Transverse colon (tissue), 4 donors: ENCODE measurements at regions not wholly inside any gene's neighbourhood (a gene's known extent, or its start where the extent isn't known, plus 50 kb on each side); places are given as distances from the start of the nearest gene placed in this dataset.

ENCODE experiments used
- DNase-seq: peaks from one replicate; pipeline ENCODE4 v3.0.0-alpha.2; 2019
- H3K27ac ChIP-seq, 4 donors: fragments of 200-600 bp; sonication (generic); 2 replicates each; pipeline ENCODE4 v1.5.1; 2016 to 2018; ENCODE audit warnings: inconsistent platforms in 4 of 4
- H3K27me3 ChIP-seq: fragments of 200-600 bp; sonication (generic); 2 replicates; pipeline ENCODE4 v1.5.1; 2017; ENCODE audit warnings: inconsistent platforms
- H3K36me3 ChIP-seq, 4 donors: fragments of 200-600 bp; sonication (generic); 2 replicates each; pipeline ENCODE4 v1.5.1; 2017 to 2019; ENCODE audit warnings: inconsistent platforms in 4 of 4
- H3K4me1 ChIP-seq, 4 donors: fragments of 200-600 bp; sonication (generic); 2 replicates each; pipeline ENCODE4 v1.5.1; 2017 to 2020; ENCODE audit warnings: inconsistent platforms in 4 of 4
- H3K4me3 ChIP-seq, 4 donors: fragments of 200-600 bp; sonication (generic); 1 replicate in 1 of 4; 2 replicates in 3 of 4; pipeline versions ENCODE4 v1.5.1 to v1.6.1; 2017 to 2019; ENCODE audit warnings: inconsistent platforms in 4 of 4
- H3K9me3 ChIP-seq, 2 donors: fragments of 200-600 bp; sonication (generic); 2 replicates each; pipeline ENCODE4 v1.5.1; 2017 to 2019; ENCODE audit warnings: inconsistent platforms in 2 of 2
- CTCF ChIP-seq, 5 experiments: fragments of 200-600 bp in 3 of 5; fragments of 450-650 bp in 2 of 5; sonication (generic) in 3 of 5; IDR thresholded peaks; 1 replicate in 2 of 5; 2 replicates in 3 of 5; pipeline ENCODE4 v1.5.1; 2016 to 2017; ENCODE audit warnings: antibody characterized with exemption in 5 of 5, inconsistent platforms in 3 of 5, mild to moderate bottlenecking in 2 of 5, moderate library complexity in 1 of 5
- EP300 ChIP-seq: sonication (generic); formaldehyde crosslinking; IDR thresholded peaks from one replicate; pipeline ENCODE4 v1.6.1; 2017; ENCODE audit warnings: antibody characterized with exemption, low read depth
- POLR2A ChIP-seq: fragments of 450-650 bp; IDR thresholded peaks from one replicate; pipeline ENCODE4 v1.6.1; 2016; ENCODE audit warnings: antibody characterized with exemption, mild to moderate bottlenecking, moderate library complexity
- POLR2AphosphoS5 ChIP-seq, 3 donors: sonication (generic); formaldehyde crosslinking; IDR thresholded peaks; one replicate each; pipeline ENCODE4 v1.6.1; 2016; ENCODE audit warnings: antibody characterized with exemption in 3 of 3
- WGBS, 2 donors: methylation state at CpG; one replicate each; pipeline ENCODE4 v1.1.5; 2018; ENCODE audit warnings: low coverage in 1 of 2; 5-methylcytosine and 5-hydroxymethylcytosine counted together
- in situ Hi-C, 4 donors: fragments of 200-750 bp; cut with MboI; loops; one replicate each; pipeline versions ENCODE4 v1.15.0 to v1.15.1; 2017; ENCODE audit warnings: low sequenced_read_pairs in 3 of 4, low pct_ligation_motif_present in 1 of 4, low pct_unique_long_range_greater_than_20kb in 1 of 4
- intact Hi-C: fragments of 100-400 bp; cut with DNase I; formaldehyde crosslinking; loops from one replicate; pipeline ENCODE4 v1.15.1; 2023; ENCODE audit warnings: low total_unique reads

GRCh38 chr1:73161418-73161817 lies 879.1 kb upstream of the NEGR1 start:
- no peak for TF ChIP-seq EP300
- TF ChIP-seq POLR2AphosphoS5 (IDR thresholded peaks at IDR 0.05), result no peak
- no peak for TF ChIP-seq CTCF (IDR thresholded peaks at IDR 0.05)
- no peak for TF ChIP-seq POLR2A
- Histone ChIP-seq H3K4me3 (no peak overlapping the region), H3K9me3 (no peaks in the 10 kb centered on the region), H3K27ac (no peak overlapping the region), H3K36me3 (no peaks in the 10 kb centered on the region), H3K27me3 (no peaks in the 10 kb centered on the region), H3K4me1 (no peaks in the 10 kb centered on the region)
- in situ Hi-C loops (no loop called here), intact Hi-C loops (no loop called here)
- no peak for DNase-seq
- WGBS, 2 donors, result 67% methylated on average over 1 of the region's 1 CpG; no CpG with 5 or more reads in 1 of the 2 donors

- in situ Hi-C loops (no loop called here), intact Hi-C loops (no loop called here)
- no peaks in the 10 kb centered on the region for H3K36me3 ChIP-seq
- no peaks in the 10 kb centered on the region for H3K9me3 ChIP-seq
- no peaks in the 10 kb centered on the region for H3K4me1 ChIP-seq
- H3K4me3 ChIP-seq, result no peak overlapping the region
- no peaks in the 10 kb centered on the region for H3K27me3 ChIP-seq
- H3K27ac ChIP-seq, result no peak overlapping the region
- no peak for TF ChIP-seq POLR2AphosphoS5 (IDR thresholded peaks at IDR 0.05)
- no peak for TF ChIP-seq CTCF (IDR thresholded peaks at IDR 0.05)
- no peak for TF ChIP-seq EP300
- TF ChIP-seq POLR2A, result no peak
- DNase-seq, result no peak
- 79 to 80% methylated on average over 1 of the region's 1 CpG for WGBS, 2 donors
These were observed 878.4 kb upstream of the NEGR1 start for GRCh38 chr1:73160759-73161158.

- H3K27ac ChIP-seq, result no peak overlapping the region
- TF ChIP-seq POLR2AphosphoS5 (IDR thresholded peaks at IDR 0.05), result no peak
- no peak for TF ChIP-seq POLR2A
- no peak for TF ChIP-seq CTCF (IDR thresholded peaks at IDR 0.05)
- TF ChIP-seq EP300, result no peak
- DNase-seq, result no peak
- H3K36me3 ChIP-seq, result no peaks in the 10 kb centered on the region
- no peaks in the 10 kb centered on the region for H3K4me1 ChIP-seq
- intact Hi-C loops, result no loop called here
- no peaks in the 10 kb centered on the region for H3K9me3 ChIP-seq
- in situ Hi-C loops, result no loop called here
- no peaks in the 10 kb centered on the region for H3K27me3 ChIP-seq
- no peak overlapping the region for H3K4me3 ChIP-seq
These were observed 862.0 kb upstream of the NEGR1 start for GRCh38 chr1:73144311-73144710.

GRCh38 chr1:73136975-73137374 lies 854.6 kb upstream of the NEGR1 start:
- Histone ChIP-seq H3K4me3 (no peak overlapping the region), H3K4me1 (no peaks in the 10 kb centered on the region), H3K27me3 (no peaks in the 10 kb centered on the region), H3K27ac (no peak overlapping the region), H3K36me3 (no peaks in the 10 kb centered on the region), H3K9me3 (no peaks in the 10 kb centered on the region)
- intact Hi-C loops, result no loop called here
- no peak for DNase-seq
- in situ Hi-C loops, result no loop called here
- TF ChIP-seq CTCF (IDR thresholded peaks at IDR 0.05), result no peak
- no peak for TF ChIP-seq POLR2AphosphoS5 (IDR thresholded peaks at IDR 0.05)
- no peak for TF ChIP-seq POLR2A
- TF ChIP-seq EP300, result no peak
